CD14-positive monocyte (primary cell): ENCODE measurements at regions not wholly inside any gene's neighbourhood (a gene's known extent, or its start where the extent isn't known, plus 50 kb on each side); places are given as distances from the start of the nearest gene placed in this dataset.

ENCODE experiments used
- DNase-seq, 3 donors: peaks; one replicate each; pipeline ENCODE4 v3.0.0-alpha.2; 2011 to 2022
- H2AFZ ChIP-seq: 2 replicates; pipeline ENCODE4 v1.6.0; 2012; ENCODE audit warnings: mild to moderate bottlenecking, low read depth, low read length, inconsistent platforms; ENCODE audit not compliant: insufficient read depth, poor library complexity, severe bottlenecking
- H3K27ac ChIP-seq, 2 donors: 1 replicate in 1 of 2; 2 replicates in 1 of 2; pipeline ENCODE4 v1.5.1; 2012 to 2013; ENCODE audit warnings: low read length in 2 of 2, control low read depth in 1 of 2, inconsistent platforms in 1 of 2, low read depth in 1 of 2, mild to moderate bottlenecking in 1 of 2
- H3K27me3 ChIP-seq, 2 donors: one replicate each; pipeline versions ENCODE4 v1.6.0 to v1.6.1; 2011 to 2013; ENCODE audit warnings: low read length in 2 of 2; ENCODE audit not compliant: control insufficient read depth in 2 of 2, insufficient read depth in 2 of 2
- H3K36me3 ChIP-seq, 2 donors: replicated peaks in 1 of 2; 1 replicate in 1 of 2; 2 replicates in 1 of 2; pipeline versions ENCODE4 v1.5.1 to v1.6.1; 2012 to 2013; ENCODE audit warnings: low read length in 2 of 2, control low read depth in 1 of 2, inconsistent platforms in 1 of 2, mild to moderate bottlenecking in 1 of 2; ENCODE audit not compliant: insufficient read depth in 2 of 2, control insufficient read depth in 1 of 2
- H3K4me1 ChIP-seq, 2 donors: 1 replicate in 1 of 2; 2 replicates in 1 of 2; pipeline versions ENCODE4 v1.5.1 to v1.6.1; 2012 to 2013; ENCODE audit warnings: low read length in 2 of 2, control low read depth in 1 of 2, inconsistent platforms in 1 of 2, mild to moderate bottlenecking in 1 of 2, moderate library complexity in 1 of 2; ENCODE audit not compliant: insufficient read depth in 2 of 2, control insufficient read depth in 1 of 2
- H3K4me2 ChIP-seq: replicated peaks from 2 replicates; pipeline ENCODE3; 2012; ENCODE audit warnings: low read length, moderate library complexity, mild to moderate bottlenecking; ENCODE audit not compliant: poor library complexity, severe bottlenecking; ENCODE audit errors: extremely low read depth
- H3K4me3 ChIP-seq, 3 experiments: fragments of 200-600 bp in 1 of 3; sonication (generic) in 1 of 3; replicated peaks in 1 of 3; 1 replicate in 2 of 3; 2 replicates in 1 of 3; pipeline ENCODE4 v1.5.1; 2011 to 2013; ENCODE audit warnings: low read length in 3 of 3, mild to moderate bottlenecking in 3 of 3, control low read depth in 2 of 3, low read depth in 2 of 3, inconsistent platforms in 1 of 3, moderate library complexity in 1 of 3
- H3K79me2 ChIP-seq: 2 replicates; pipeline ENCODE4 v1.6.0; 2012; ENCODE audit warnings: mild to moderate bottlenecking, control low read depth, inconsistent platforms, low read length, moderate library complexity; ENCODE audit not compliant: insufficient read depth
- H3K9ac ChIP-seq: 2 replicates; pipeline ENCODE4 v1.6.0; 2017; ENCODE audit warnings: low read length, mild to moderate bottlenecking; ENCODE audit not compliant: insufficient read depth, poor library complexity, severe bottlenecking
- H3K9me3 ChIP-seq, 2 donors: replicated peaks in 1 of 2; 1 replicate in 1 of 2; 2 replicates in 1 of 2; pipeline versions ENCODE4 v1.5.1 to v1.6.1; 2012 to 2013; ENCODE audit warnings: low read length in 2 of 2, control low read depth in 1 of 2; ENCODE audit not compliant: control insufficient read depth in 1 of 2, insufficient read depth in 1 of 2
- H4K20me1 ChIP-seq: 2 replicates; pipeline ENCODE4 v1.6.0; 2012; ENCODE audit warnings: mild to moderate bottlenecking, low read length, control low read depth, moderate library complexity; ENCODE audit not compliant: insufficient read depth
- H3K27ac Mint-ChIP-seq, 7 donors: one replicate each; pipeline ENCODE4 v1.8.0; 2020; ENCODE audit warnings: mild to moderate bottlenecking in 7 of 7, mixed read lengths in 7 of 7, moderate library complexity in 6 of 7, inconsistent platforms in 2 of 7
- H3K27me3 Mint-ChIP-seq, 3 donors: one replicate each; pipeline ENCODE4 v1.8.0; 2021 to 2022; ENCODE audit warnings: low read depth in 3 of 3, mild to moderate bottlenecking in 3 of 3, mixed read lengths in 3 of 3, moderate library complexity in 3 of 3, inconsistent platforms in 1 of 3
- H3K36me3 Mint-ChIP-seq, 2 donors: one replicate each; pipeline ENCODE4 v1.8.0; 2020; ENCODE audit warnings: mixed read lengths in 2 of 2, inconsistent platforms in 1 of 2, mild to moderate bottlenecking in 1 of 2
- H3K4me1 Mint-ChIP-seq: one replicate; pipeline ENCODE4 v1.8.0; 2020; ENCODE audit warnings: mild to moderate bottlenecking, mixed read lengths
- H3K4me3 Mint-ChIP-seq, 2 donors: one replicate each; pipeline ENCODE4 v1.8.0; 2020; ENCODE audit warnings: mild to moderate bottlenecking in 2 of 2, mixed read lengths in 2 of 2, moderate library complexity in 1 of 2
- H3K9me3 Mint-ChIP-seq, 7 donors: one replicate each; pipeline ENCODE4 v1.8.0; 2020 to 2022; ENCODE audit warnings: mixed read lengths in 7 of 7, mild to moderate bottlenecking in 6 of 7, moderate library complexity in 6 of 7, inconsistent platforms in 2 of 7
- CTCF ChIP-seq: fragments of 200-600 bp; IDR thresholded peaks from one replicate; pipeline ENCODE4 v1.8.0; 2022; ENCODE audit warnings: antibody characterized with exemption, mild to moderate bottlenecking
- whole genome bisulfite sequencing: methylation state at CpG from one replicate; pipeline ENCODE4 v1.1.5; 2013; ENCODE audit warnings: missing lambda C conversion rate; ENCODE audit not compliant: insufficient coverage; 5-methylcytosine and 5-hydroxymethylcytosine counted together
- intact Hi-C, 2 donors: fragments of 100-400 bp; cut with micrococcal nuclease; formaldehyde crosslinking; loops; one replicate each; pipeline versions ENCODE4 v1.15.0 to v1.15.1; 2023

- intact Hi-C loops = no loop called here
- Histone ChIP-seq H3K4me1 (no peaks in the 10 kb centered on the region), H2AFZ (no peak overlapping the region), H3K9ac (no peak overlapping the region), H3K79me2 (no peaks in the 10 kb centered on the region), H3K4me2 (no peak overlapping the region), H3K27ac (no peak overlapping the region), H3K36me3 (no peaks in the 10 kb centered on the region), H3K9me3 (peaks cover 4% of the 10 kb centered on the region in 2 donors), H3K27me3 (no peaks in the 10 kb centered on the region), H4K20me1 (no peaks in the 10 kb centered on the region), H3K4me3 (no peak overlapping the region)
- 93% methylated on average over 4 of the region's 6 CpGs for WGBS
- no peaks in the 10 kb centered on the region for H3K36me3 Mint-ChIP-seq
- DNase-seq = no peak
- H3K27ac Mint-ChIP-seq = no peak overlapping the region
- no peak overlapping the region for H3K4me3 Mint-ChIP-seq
- H3K4me1 Mint-ChIP-seq = no peaks in the 10 kb centered on the region
- H3K9me3 Mint-ChIP-seq = peaks cover 0 to 10% (median 4%) of the 10 kb centered on the region in 7 donors
- no peaks in the 10 kb centered on the region for H3K27me3 Mint-ChIP-seq
- TF ChIP-seq CTCF = no peak
Observed at GRCh38 chr2:81529944-81530343, 1225.4 kb upstream of the LRRTM1 start.

- no peaks in the 10 kb centered on the region for H3K27me3 ChIP-seq
- no peak overlapping the region for H3K4me3 ChIP-seq
- no peak overlapping the region for H2AFZ ChIP-seq
- no peaks in the 10 kb centered on the region for H3K79me2 ChIP-seq
- DNase-seq = no peak
- no peak for TF ChIP-seq CTCF
- no peaks in the 10 kb centered on the region for H3K4me1 Mint-ChIP-seq
- WGBS = 100% methylated on average over 2 of the region's 3 CpGs
- no peak overlapping the region for H3K4me3 Mint-ChIP-seq
- H3K36me3 Mint-ChIP-seq = no peaks in the 10 kb centered on the region
- no peak overlapping the region for H3K27ac ChIP-seq
- peaks cover 0 to 11% (median 6%) of the 10 kb centered on the region in 7 donors for H3K9me3 Mint-ChIP-seq
- no peaks in the 10 kb centered on the region for H3K27me3 Mint-ChIP-seq
- H3K27ac Mint-ChIP-seq = no peak overlapping the region
- no peak overlapping the region for H3K9ac ChIP-seq
- no peaks in the 10 kb centered on the region for H4K20me1 ChIP-seq
- H3K4me1 ChIP-seq = no peaks in the 10 kb centered on the region
- intact Hi-C loops = no loop called here
- H3K36me3 ChIP-seq = no peaks in the 10 kb centered on the region
- H3K9me3 ChIP-seq = peaks cover 4 to 5% of the 10 kb centered on the region in 2 donors
- H3K4me2 ChIP-seq = no peak overlapping the region
Observed at GRCh38 chr2:81528852-81529480, 1224.4 kb upstream of the LRRTM1 start.
